CD4-positive, alpha-beta T cell treated with Interferon alpha-2 for 1 hour (primary cell): ENCODE measurements at regions not wholly inside any gene's neighbourhood (a gene's known extent, or its start where the extent isn't known, plus 50 kb on each side); places are given as distances from the start of the nearest gene placed in this dataset.

Experiments used
- DNase-seq, 2 donors: peaks; one replicate each; pipeline ENCODE4 v3.0.0-alpha.2; 2020 to 2022

DNA sequence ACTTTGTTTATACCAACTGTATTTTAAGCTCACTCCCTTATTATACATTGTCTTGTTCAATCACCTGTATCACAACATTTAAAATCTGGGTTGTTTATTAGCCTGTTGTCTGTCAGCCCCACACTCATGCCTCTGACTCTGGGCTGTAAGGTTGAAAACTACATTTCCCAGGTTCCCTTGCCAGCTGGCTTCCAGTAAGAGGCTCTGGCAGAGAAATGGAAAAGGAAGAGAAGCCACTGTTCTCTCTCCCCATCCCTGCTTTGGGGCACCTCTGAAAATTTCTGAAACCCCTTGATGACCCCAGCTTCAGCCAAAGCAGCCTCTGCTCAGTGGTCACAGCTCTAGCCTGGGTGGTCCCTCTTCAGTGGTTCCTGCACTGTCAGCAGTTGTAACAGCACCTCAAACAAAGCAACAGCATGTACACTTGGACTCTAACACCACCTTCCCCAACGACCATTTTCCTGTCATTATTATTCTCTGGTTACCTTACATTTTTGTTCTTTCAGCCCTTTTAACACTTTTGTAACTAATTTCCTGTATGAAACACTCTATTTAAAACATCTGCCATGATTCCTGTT, 108.9 kb upstream of the LGALSL start:
- no peak for DNase-seq

GRCh38 chr2:64345998-64346397, 108.0 kb upstream of the LGALSL start:
- no peak for DNase-seq

GRCh38 chr2:64348386-64349130, 105.4 kb upstream of the LGALSL start:
- no peak for DNase-seq

DNA sequence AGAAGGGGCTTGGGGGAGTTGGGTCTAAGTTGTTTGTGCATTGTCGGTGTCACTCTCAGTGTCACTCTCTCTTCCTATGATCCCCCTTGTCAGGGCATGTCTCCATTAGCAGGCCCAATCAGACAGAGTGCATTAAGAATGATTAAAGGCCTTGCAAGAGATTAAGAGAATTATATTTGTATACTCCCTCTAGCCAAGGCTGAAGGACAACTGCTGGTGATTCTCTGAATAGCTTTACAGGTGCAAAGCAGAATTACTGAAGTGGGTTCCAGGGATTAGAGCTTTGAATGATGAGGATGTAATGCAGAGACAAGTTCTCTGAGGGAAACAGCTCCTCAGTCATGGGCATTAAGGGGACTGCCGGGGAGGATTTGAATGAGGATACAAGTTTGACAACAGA, 104.8 kb upstream of the LGALSL start:
- no peak for DNase-seq

DNA sequence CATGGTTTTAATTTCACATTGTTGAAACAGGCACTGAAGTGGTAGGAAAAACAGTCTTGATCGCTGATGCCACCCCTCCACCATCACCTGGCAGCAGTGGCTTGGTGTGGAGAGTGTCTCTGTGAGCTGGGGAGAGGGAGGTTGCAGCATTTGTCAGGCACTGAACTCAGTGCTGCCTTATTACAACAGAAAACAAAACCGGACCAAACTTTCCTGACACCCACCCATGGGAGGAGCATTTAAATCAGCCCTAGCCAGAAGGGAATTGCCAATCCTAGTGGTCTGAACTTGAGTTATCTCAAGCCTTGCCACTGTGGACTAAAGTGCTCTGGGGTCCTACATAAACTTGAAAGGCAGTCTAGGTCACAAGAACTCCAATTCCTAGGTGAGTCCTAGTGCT, 103.0 kb upstream of the LGALSL start:
- no peak for DNase-seq

DNA sequence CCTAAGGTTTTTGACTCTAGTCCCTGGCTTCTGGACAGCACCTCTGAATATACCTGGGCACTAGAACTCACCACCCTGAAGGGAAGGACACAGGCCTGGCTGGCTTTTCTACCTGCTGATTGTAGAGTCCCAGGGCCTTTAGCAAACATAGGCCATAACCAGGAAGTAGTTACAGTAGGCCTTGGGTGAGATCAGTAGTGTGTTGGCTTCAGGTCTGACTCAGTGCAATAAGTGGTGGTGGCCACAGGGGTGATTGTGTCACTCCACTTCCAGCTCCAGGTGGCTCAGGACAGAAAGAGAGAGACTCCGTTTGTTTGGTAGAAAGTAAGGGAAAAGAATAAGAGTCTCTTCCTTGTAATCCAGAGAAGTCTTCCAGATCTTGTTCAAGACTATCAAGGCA, 101.7 kb upstream of the LGALSL start:
- no peak for DNase-seq

GRCh38 chr2:64354857-64355680, 98.9 kb upstream of the LGALSL start:
- no peak for DNase-seq

DNA sequence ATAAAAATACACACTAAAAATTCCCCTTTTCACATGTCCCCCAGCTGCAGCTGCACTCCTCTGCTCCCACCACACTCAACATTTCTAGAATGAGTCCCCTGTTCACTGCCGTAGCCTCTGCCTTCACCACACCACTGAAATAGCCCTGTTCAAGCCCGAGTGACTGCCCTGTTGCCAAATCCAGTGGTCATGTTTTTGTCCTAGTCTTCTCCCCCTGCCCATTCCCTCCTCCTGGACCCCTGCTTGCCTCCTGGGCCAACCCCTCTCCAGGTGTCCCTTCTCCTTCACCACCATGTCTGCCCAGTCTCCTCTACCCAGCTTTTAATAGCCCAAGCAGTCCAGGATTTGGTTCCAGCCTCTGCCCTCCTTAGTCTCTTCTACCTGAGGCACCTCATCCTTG, 97.1 kb upstream of the LGALSL start:
- no peak for DNase-seq

- DNase-seq, result no peak
Observed at GRCh38 chr2:64359171-64359891, 94.6 kb upstream of the LGALSL start.

GRCh38 chr2:64359892-64360657, 93.9 kb upstream of the LGALSL start:
- DNase-seq, result no peak

DNA sequence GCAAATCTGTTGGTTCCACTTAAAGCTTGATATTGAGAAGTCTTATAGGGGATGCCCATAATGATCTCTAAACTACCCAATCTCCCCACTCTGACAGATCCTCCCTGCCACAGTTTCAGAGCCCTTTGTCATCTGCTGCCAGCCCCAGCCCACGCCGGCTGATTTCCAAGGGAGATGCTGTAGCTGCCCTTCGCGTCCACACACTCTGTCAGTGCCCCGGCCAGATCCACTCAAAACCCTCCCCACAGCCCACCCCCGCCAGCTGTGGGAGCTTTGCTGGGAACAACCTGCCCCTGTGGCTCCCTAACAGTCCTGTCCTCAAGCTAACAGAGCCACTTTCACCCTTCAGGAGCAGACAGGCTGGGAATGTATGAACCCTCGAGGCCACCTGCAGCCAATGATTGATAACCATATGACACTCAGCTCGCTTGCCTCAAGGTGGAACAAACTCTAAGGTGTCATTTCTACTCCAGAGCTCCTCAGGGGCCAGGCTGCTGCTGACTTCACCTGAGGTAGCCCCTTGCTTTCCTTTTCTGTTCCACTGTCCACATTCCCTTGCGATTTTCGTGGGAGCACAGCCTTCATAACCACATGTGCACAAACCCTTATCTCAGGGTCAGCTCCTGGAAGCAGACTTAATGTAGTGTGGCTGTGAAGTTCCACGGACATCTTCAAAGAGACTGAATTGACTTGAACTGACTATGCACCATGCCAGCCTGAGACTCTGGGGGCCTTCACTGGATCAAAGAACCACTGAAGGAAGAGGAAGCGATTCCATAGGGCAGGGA, 92.6 kb upstream of the LGALSL start:
- no peak for DNase-seq

- DNase-seq, result no peak
Observed at GRCh38 chr2:64362562-64363026, 91.4 kb upstream of the LGALSL start.

GRCh38 chr2:64363140-64363539, 90.8 kb upstream of the LGALSL start:
- DNase-seq, result no peak

DNA sequence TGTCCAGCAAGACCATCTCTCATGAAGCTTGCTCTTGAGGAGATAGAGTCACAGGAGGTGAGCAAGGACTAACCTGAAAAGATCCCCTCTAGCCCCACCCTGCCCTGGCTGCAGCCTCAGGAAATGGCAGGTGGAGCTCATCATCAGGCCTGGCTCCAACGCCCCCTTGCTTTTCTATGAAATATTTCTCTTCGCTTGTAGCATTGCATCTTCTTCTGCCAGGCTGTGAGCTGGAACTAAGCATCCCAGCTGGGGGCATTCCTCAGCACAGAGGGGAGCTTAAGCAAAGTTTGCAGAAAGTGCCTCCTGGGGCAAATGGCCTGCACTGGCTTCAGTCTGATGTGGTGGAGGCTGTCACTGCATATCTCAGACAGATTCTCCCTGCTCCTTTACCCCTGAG, 90.1 kb upstream of the LGALSL start:
- no peak for DNase-seq

DNA sequence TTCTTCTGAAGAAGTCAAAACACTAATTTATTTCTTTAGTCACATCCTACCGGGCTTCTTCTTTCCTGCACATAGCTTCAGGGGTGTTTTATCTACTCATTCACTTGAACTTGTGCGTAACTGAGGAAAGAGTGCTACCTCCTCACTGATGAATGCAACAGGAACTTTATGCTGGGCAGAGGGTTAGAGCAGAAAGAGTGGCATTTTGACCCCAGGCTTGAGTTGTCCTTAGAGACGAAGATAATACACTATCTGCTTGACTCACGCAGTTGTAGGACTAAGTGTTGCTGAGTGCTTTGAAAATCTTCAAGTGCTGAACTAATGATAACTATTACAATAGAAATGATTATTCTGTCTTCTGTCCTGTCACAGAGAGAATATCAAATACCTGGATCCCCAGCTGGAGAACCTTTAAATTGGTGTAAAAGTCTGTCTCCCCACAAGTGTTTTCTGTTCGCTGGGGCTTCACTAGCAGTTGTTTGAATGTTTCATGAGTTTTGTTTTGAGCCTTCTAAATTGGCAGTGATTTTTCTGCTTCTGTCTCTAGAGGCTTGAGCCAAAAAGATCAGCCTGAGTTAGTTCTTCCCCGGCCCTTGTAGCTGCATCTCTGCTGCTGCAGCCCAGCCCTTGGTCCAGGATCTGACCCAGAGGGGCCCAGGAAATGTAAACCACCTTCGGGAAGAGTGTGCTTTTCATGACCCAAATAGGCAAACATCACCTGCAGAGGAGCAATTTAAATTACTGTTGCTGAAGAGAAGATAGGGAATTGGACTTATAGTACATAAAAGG, 86.3 kb upstream of the LGALSL start:
- no peak for DNase-seq

DNA sequence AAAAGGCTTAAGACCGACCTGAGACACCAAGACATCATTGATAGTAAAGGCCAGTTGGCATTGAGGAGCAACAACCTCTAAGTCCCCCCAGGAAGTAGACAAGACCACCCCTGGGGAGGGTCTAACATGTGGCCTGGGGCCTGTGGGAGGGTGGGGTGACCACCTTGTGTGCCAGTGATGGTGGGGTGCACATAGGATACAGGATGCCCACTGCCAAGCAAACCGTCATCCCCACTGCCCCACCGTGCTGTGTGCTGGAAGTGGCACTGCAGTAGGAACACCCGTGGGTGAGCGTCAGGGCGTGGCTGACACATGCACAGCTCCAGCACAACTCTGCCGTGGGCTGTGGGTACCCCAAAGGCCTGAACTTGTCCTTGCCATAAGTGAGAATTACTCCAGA, 84.3 kb upstream of the LGALSL start:
- DNase-seq, result no peak

- DNase-seq, result no peak
Observed at GRCh38 chr2:64371727-64372126, 82.2 kb upstream of the LGALSL start.

DNA sequence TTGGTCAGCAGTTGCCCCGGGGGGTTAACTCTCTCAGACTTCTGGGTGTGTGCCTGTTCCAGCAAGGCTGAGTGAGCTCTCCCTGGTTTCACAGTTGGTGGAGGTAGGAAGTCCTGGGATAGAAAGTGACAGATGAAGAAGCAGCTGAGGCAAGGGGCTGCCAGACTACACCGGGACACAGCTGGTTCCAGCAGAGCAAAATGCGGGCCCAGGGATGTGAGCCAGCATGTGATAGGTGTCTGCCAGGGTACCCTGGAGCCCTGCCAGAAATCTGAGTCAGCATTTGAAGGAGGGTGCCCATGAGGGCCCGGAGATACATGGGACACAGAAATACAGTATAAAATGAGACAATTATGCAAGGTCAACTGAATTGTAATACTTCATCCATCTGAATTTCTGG, 79.3 kb upstream of the LGALSL start:
- DNase-seq, result no peak

GRCh38 chr2:64376926-64377325, 77.0 kb upstream of the LGALSL start:
- DNase-seq, result no peak

DNA sequence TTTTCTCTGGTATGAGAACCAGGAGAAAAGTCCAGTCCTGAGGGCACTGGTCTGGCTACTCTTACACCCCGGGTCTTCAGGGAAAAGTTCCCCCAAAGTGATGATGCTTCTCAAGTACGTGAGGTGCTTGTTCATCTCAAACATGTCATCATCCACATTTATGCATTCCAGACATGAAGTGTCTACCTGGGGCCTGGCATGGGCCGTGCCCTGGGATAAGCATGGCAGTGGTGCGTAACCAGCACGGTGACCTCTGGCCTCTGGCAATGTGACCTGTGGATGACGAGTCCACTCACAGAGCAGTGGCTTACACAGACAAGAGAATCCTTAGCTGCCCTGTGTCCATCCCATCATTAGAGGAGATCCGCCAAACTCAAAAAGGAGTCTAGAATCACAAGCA, 74.8 kb upstream of the LGALSL start:
- DNase-seq, result no peak
